Breast epithelium (tissue), 4 donors: ENCODE measurements at regions not wholly inside any gene's neighbourhood (a gene's known extent, or its start where the extent isn't known, plus 50 kb on each side); places are given as distances from the start of the nearest gene placed in this dataset.

Experiments
- DNase-seq, 2 donors: peaks; one replicate each; pipeline ENCODE4 v3.0.0-alpha.2; 2019; ENCODE audit warnings: low spot score in 2 of 2
- H3K27ac ChIP-seq, 2 donors: fragments of 200-600 bp; sonication (generic) in 1 of 2; one replicate each; pipeline ENCODE4 v1.5.1; 2016 to 2019; ENCODE audit warnings: mild to moderate bottlenecking in 1 of 2
- H3K27me3 ChIP-seq, 2 donors: fragments of 200-600 bp; sonication (generic) in 1 of 2; one replicate each; pipeline versions ENCODE4 v1.5.1 to v1.6.0; 2017 to 2019; ENCODE audit warnings: control low read depth in 1 of 2, mild to moderate bottlenecking in 1 of 2
- H3K36me3 ChIP-seq: fragments of 200-600 bp; one replicate; pipeline ENCODE4 v1.5.1; 2019
- H3K4me1 ChIP-seq, 2 donors: fragments of 200-600 bp; sonication (generic); one replicate each; pipeline ENCODE4 v1.5.1; 2016 to 2019; ENCODE audit warnings: control low read depth in 1 of 2
- H3K4me3 ChIP-seq, 3 donors: fragments of 200-600 bp; sonication (generic); 1 replicate in 2 of 3; 2 replicates in 1 of 3; pipeline ENCODE4 v1.5.1; 2016 to 2019; ENCODE audit warnings: mild to moderate bottlenecking in 3 of 3, moderate library complexity in 2 of 3
- H3K9me3 ChIP-seq, 2 donors: fragments of 200-600 bp; sonication (generic) in 1 of 2; one replicate each; pipeline ENCODE4 v1.5.1; 2016 to 2019; ENCODE audit warnings: control low read depth in 1 of 2
- POLR2A ChIP-seq: fragments of 450-650 bp; IDR thresholded peaks from one replicate; pipeline ENCODE4 v1.6.1; 2016; ENCODE audit warnings: antibody characterized with exemption, mild to moderate bottlenecking, moderate library complexity
- POLR2AphosphoS5 ChIP-seq, 3 donors: sonication (generic); formaldehyde crosslinking; IDR thresholded peaks; one replicate each; pipeline ENCODE4 v1.6.1; 2017; ENCODE audit warnings: antibody characterized with exemption in 3 of 3
- intact Hi-C: fragments of 100-400 bp; cut with DNase I; formaldehyde crosslinking; loops from one replicate; pipeline ENCODE4 v1.15.1; 2023; ENCODE audit warnings: low total_unique reads
- TF ChIP-seq, protein P1 (sequence below), 3 donors: fragments of 450-650 bp; IDR thresholded peaks; one replicate each; pipeline ENCODE4 v1.5.1; 2016 to 2017; ENCODE audit warnings: antibody characterized with exemption in 3 of 3, mild to moderate bottlenecking in 3 of 3, moderate library complexity in 3 of 3

DNA sequence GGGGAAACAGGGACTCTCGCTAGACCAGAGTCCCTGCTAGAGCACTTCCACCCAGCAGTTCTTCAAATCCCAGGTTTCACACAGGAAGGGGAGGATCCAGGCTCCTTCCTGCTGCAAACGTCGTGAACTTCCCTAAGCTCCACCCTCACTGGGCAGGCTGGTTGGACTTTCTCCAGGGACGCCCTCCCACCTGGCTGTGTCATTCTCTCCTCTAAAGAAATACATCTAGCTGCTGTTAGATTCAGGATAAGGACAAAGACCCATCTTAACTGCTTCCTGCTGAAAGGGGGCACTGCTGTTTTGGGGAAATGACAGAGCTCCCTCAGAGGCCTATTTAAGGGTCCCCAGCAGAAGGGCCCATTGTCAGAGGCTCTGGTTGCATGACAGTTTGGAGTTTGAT is 230.7 kb downstream of the SEMA6A start:
- Histone ChIP-seq H3K9me3 (peaks cover 7 to 12% of the 10 kb centered on the region in 2 donors), H3K27me3 (no peaks in the 10 kb centered on the region), H3K27ac (no peak overlapping the region), H3K4me1 (no peaks in the 10 kb centered on the region), H3K4me3 (no peak overlapping the region), H3K36me3 (no peaks in the 10 kb centered on the region)
- TF ChIP-seq, protein P1, sequence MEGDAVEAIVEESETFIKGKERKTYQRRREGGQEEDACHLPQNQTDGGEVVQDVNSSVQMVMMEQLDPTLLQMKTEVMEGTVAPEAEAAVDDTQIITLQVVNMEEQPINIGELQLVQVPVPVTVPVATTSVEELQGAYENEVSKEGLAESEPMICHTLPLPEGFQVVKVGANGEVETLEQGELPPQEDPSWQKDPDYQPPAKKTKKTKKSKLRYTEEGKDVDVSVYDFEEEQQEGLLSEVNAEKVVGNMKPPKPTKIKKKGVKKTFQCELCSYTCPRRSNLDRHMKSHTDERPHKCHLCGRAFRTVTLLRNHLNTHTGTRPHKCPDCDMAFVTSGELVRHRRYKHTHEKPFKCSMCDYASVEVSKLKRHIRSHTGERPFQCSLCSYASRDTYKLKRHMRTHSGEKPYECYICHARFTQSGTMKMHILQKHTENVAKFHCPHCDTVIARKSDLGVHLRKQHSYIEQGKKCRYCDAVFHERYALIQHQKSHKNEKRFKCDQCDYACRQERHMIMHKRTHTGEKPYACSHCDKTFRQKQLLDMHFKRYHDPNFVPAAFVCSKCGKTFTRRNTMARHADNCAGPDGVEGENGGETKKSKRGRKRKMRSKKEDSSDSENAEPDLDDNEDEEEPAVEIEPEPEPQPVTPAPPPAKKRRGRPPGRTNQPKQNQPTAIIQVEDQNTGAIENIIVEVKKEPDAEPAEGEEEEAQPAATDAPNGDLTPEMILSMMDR (IDR thresholded peaks at IDR 0.05): no peak
- no peak for TF ChIP-seq POLR2A
- TF ChIP-seq POLR2AphosphoS5 (IDR thresholded peaks at IDR 0.05): no peak
- intact Hi-C loops: loop anchor here (10.0 kb wide), 1 partner anchor 181 kb away; no protein-coding TSS in a partner anchor
- DNase-seq: no peak
